Fibroblast of lung (primary cell): ENCODE measurements at regions not wholly inside any gene's neighbourhood (a gene's known extent, or its start where the extent isn't known, plus 50 kb on each side); places are given as distances from the start of the nearest gene placed in this dataset.

Source experiments
- DNase-seq, 2 donors: peaks; one replicate each; pipeline versions ENCODE4 v3.0.0 to v3.0.0-alpha.2; 2010; ENCODE audit warnings: low read depth in 2 of 2
- H2AFZ ChIP-seq: 2 replicates; pipeline ENCODE4 v1.5.1; 2012; ENCODE audit warnings: low read length, control low read depth, inconsistent platforms
- H3K27ac ChIP-seq: 2 replicates; pipeline ENCODE4 v1.5.1; 2011; ENCODE audit warnings: low read length, control low read depth; ENCODE audit not compliant: insufficient read depth
- H3K27me3 ChIP-seq: 2 replicates; pipeline ENCODE4 v1.5.1; 2011; ENCODE audit warnings: mild to moderate bottlenecking, low read length; ENCODE audit not compliant: control insufficient read depth, insufficient read depth
- H3K36me3 ChIP-seq: 2 replicates; pipeline ENCODE4 v1.5.1; 2011; ENCODE audit warnings: low read length; ENCODE audit not compliant: control insufficient read depth, insufficient read depth
- H3K4me1 ChIP-seq: 2 replicates; pipeline ENCODE4 v1.5.1; 2011; ENCODE audit warnings: low read length; ENCODE audit not compliant: control insufficient read depth, insufficient read depth; ENCODE audit errors: extremely low read depth
- H3K4me2 ChIP-seq: 2 replicates; pipeline ENCODE4 v1.5.1; 2011; ENCODE audit warnings: low read length, control low read depth; ENCODE audit not compliant: insufficient read depth; ENCODE audit errors: extremely low read depth
- H3K4me3 ChIP-seq, 4 experiments: fragments of 200-600 bp in 1 of 4; sonication (generic) in 1 of 4; replicated peaks in 1 of 4; 2 replicates each; pipeline ENCODE4 v1.5.1; 2011 to 2016; ENCODE audit warnings: low read length in 4 of 4, low read depth in 3 of 4, mild to moderate bottlenecking in 3 of 4, control low read depth in 2 of 4, inconsistent platforms in 1 of 4, mixed read lengths in 1 of 4; ENCODE audit not compliant: insufficient read depth in 1 of 4; ENCODE audit errors: control extremely low read depth in 1 of 4
- H3K79me2 ChIP-seq: 2 replicates; pipeline ENCODE4 v1.5.1; 2012; ENCODE audit warnings: mild to moderate bottlenecking, low read length, inconsistent platforms; ENCODE audit not compliant: control insufficient read depth, insufficient read depth
- H3K9ac ChIP-seq: 2 replicates; pipeline ENCODE4 v1.5.1; 2011; ENCODE audit warnings: mild to moderate bottlenecking, low read length, control low read depth; ENCODE audit not compliant: insufficient read depth
- H3K9me3 ChIP-seq: 2 replicates; pipeline ENCODE4 v1.5.1; 2012; ENCODE audit warnings: low read depth, low read length; ENCODE audit not compliant: control insufficient read depth, insufficient read depth
- H4K20me1 ChIP-seq: 2 replicates; pipeline ENCODE4 v1.5.1; 2011; ENCODE audit warnings: low read length; ENCODE audit not compliant: control insufficient read depth, insufficient read depth; ENCODE audit errors: extremely low read depth
- CTCF ChIP-seq, 2 donors: IDR thresholded peaks in 1 of 2; conservative IDR thresholded peaks in 1 of 2; 1 replicate in 1 of 2; 2 replicates in 1 of 2; pipeline ENCODE4 v1.5.1; 2011 to 2012; ENCODE audit warnings: low read length in 2 of 2, control low read depth in 1 of 2, inconsistent platforms in 1 of 2, low read depth in 1 of 2, mild to moderate bottlenecking in 1 of 2
- EZH2 ChIP-seq: IDR thresholded peaks from 2 replicates; pipeline ENCODE4 v1.5.1; 2012; ENCODE audit warnings: low read length, control low read depth, mild to moderate bottlenecking; ENCODE audit errors: missing control alignments

GRCh38 chr1:59133997-59134396 is 162.9 kb upstream of the FGGY start:
- H3K27me3 ChIP-seq: no peaks in the 10 kb centered on the region
- H3K27ac ChIP-seq: no peak overlapping the region
- H3K9me3 ChIP-seq: no peaks in the 10 kb centered on the region
- no peaks in the 10 kb centered on the region for H3K79me2 ChIP-seq
- no peak overlapping the region for H3K4me2 ChIP-seq
- H4K20me1 ChIP-seq: no peaks in the 10 kb centered on the region
- TF ChIP-seq CTCF (conservative IDR thresholded peaks at IDR 0.05 in 1 of 2, IDR thresholded peaks at IDR 0.05 in 1 of 2; ENCODE audit: low read depth in 1 of 2, low read length in 2 of 2): no peak
- TF ChIP-seq EZH2: no peak
- H3K36me3 ChIP-seq: no peaks in the 10 kb centered on the region
- H3K9ac ChIP-seq: no peak overlapping the region
- no peak overlapping the region for H3K4me3 ChIP-seq
- H2AFZ ChIP-seq: no peak overlapping the region
- H3K4me1 ChIP-seq: peaks cover 3% of the 10 kb centered on the region
- DNase-seq: no peak

GRCh38 chr1:59135761-59136255 is 161.1 kb upstream of the FGGY start:
- TF ChIP-seq EZH2 (no peak), CTCF (conservative IDR thresholded peaks at IDR 0.05 in 1 of 2, IDR thresholded peaks at IDR 0.05 in 1 of 2; ENCODE audit: low read depth in 1 of 2, low read length in 2 of 2) (no peak)

GRCh38 chr1:59136541-59137275 is 160.2 kb upstream of the FGGY start:
- DNase-seq: peak in 1 of 2 donors; percentile 48
- Histone ChIP-seq H3K79me2 (no peaks in the 10 kb centered on the region), H3K4me3 (no peak overlapping the region), H3K27me3 (no peaks in the 10 kb centered on the region), H3K4me2 (no peak overlapping the region), H3K36me3 (no peaks in the 10 kb centered on the region), H2AFZ (no peak overlapping the region), H3K9me3 (no peaks in the 10 kb centered on the region), H3K27ac (no peak overlapping the region), H4K20me1 (no peaks in the 10 kb centered on the region), H3K4me1 (peaks cover 10% of the 10 kb centered on the region), H3K9ac (no peak overlapping the region)
- no peak for TF ChIP-seq CTCF (conservative IDR thresholded peaks at IDR 0.05 in 1 of 2, IDR thresholded peaks at IDR 0.05 in 1 of 2; ENCODE audit: low read depth in 1 of 2, low read length in 2 of 2)
- TF ChIP-seq EZH2: no peak

More at GRCh38 chr1:59135761-59136255, 161.1 kb upstream of the FGGY start:
- H4K20me1 ChIP-seq: no peaks in the 10 kb centered on the region
- no peak overlapping the region for H3K27ac ChIP-seq
- H3K27me3 ChIP-seq: no peaks in the 10 kb centered on the region
- no peak overlapping the region for H3K4me3 ChIP-seq
- H2AFZ ChIP-seq: no peak overlapping the region
- H3K4me1 ChIP-seq: peaks cover 6% of the 10 kb centered on the region
- no peaks in the 10 kb centered on the region for H3K79me2 ChIP-seq
- no peak overlapping the region for H3K9ac ChIP-seq
- no peak overlapping the region for H3K4me2 ChIP-seq
- H3K9me3 ChIP-seq: no peaks in the 10 kb centered on the region
- DNase-seq: no peak
- H3K36me3 ChIP-seq: no peaks in the 10 kb centered on the region
